ENCODE measurements at regions not wholly inside any gene's neighbourhood (a gene's known extent, or its start where the extent isn't known, plus 50 kb on each side); places are given as distances from the start of the nearest gene placed in this dataset.
"Not testable (repeated sequence)": the region's sequence is repeated elsewhere in the genome, so short reads cannot be mapped to it uniquely, and the experiment has no call there.

DNA sequence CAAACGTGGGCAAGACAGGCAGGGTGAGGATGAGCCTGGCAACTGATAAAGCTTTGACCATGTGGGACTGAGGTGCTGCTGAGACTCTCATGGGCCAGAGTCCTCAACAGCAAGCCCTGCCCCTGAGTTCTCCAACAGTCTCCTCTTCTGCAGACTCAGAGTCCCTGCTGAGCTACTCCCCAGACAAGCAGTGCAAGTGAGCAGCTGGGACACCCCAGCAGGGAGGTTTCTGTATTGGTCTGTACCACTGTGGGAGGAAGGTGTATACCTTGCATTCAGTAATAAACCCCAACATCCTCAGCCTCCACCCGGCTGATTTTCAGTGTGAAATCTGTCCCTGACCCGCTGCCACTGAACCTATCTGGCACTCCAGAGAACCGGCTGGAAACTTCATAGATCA, 542.5 kb downstream of the RPIA start:
- not testable (repeated sequence) for DNase-seq

- not testable (repeated sequence) for DNase-seq
Observed at GRCh38 chr2:89234818-89235466, 543.5 kb downstream of the RPIA start.

DNA sequence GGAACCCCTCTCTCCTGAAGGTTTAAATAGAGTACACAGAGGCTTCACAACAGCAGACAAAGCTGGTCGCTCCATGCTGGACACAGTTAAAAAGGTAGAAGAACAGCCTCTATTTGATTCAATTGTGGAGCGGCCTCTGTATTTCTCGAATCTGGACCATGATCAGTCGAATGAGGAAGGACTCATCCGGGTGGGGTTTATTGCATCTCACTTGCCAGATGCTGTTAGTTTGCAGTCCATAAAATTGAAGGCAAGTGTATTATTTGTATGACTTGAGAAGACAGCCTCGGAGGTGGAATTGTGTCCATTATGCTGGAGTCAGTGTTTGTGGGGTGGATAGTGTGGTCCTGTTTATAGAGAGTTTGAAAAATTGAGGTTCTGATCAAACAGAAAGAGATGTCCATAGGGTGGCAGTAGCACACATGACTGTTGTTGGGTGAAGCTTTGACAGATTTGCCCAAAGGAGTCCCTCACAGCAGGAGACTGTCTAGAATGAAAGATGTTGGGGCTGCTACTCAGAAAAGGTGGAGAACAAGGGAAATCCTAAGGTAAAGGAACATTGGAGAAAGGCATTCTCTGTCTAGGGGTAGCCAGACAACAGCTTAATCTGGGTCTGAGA, 545.5 kb downstream of the RPIA start:
- DNase-seq: not testable (repeated sequence)

GRCh38 chr2:89237783-89238182, 546.3 kb downstream of the RPIA start:
- DNase-seq: not testable (repeated sequence)

GRCh38 chr2:89243114-89243700, 551.7 kb downstream of the RPIA start:
- DNase-seq: not testable (repeated sequence)

GRCh38 chr2:89244407-89244806, 552.9 kb downstream of the RPIA start:
- DNase-seq: not testable (repeated sequence)

DNA sequence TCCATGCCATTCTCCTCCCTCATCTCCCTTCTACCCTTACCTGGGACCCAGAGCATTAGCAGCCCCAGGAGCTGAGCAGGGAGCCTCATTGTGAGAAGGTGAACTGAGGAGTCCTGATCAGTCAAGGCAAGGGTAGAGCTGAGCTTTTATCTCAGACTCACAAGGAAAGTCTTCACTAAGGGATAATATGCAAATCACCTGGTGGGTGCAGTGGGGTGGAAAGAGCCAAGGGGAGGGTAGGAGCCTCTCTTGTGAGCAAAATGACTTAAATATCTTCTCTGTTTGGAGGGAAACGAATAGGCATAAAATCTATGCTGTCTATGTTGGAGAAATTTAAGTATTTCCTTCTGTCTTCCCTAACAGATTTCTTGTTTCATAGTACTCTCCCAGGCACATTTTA, 554.0 kb downstream of the RPIA start:
- not testable (repeated sequence) for DNase-seq

GRCh38 chr2:89246027-89246426, 554.6 kb downstream of the RPIA start:
- DNase-seq: not testable (repeated sequence)

GRCh38 chr2:89246620-89247019, 555.1 kb downstream of the RPIA start:
- not testable (repeated sequence) for DNase-seq

GRCh38 chr2:89255013-89255412, 563.5 kb downstream of the RPIA start:
- DNase-seq: not testable (repeated sequence)

- not testable (repeated sequence) for DNase-seq
Observed at GRCh38 chr2:89273443-89273842, 582.0 kb downstream of the RPIA start.

- not testable (repeated sequence) for DNase-seq
Observed at GRCh38 chr2:89280536-89280935, 589.1 kb downstream of the RPIA start.

GRCh38 chr2:89286448-89287080, 595.1 kb downstream of the RPIA start:
- DNase-seq: not testable (repeated sequence)

DNA sequence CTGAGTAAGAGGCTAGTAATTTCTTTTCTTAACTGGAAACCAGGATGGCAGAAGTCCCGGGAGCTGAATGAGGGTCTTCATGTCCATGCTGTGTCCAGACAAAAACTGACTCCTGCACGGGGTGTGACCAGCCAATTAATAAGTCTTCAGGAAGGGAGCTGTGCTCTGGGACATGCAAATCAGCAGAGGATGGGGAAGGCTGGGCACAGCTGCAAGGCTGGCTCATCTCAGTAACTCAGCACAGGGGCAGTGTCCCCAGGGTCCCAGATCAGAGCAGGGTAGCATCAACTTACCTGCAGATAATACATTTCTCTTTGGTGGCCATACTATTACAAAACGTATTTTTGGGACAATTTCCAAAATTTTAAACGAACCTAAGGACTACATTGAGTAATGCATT, 595.6 kb downstream of the RPIA start:
- DNase-seq: not testable (repeated sequence)

DNA sequence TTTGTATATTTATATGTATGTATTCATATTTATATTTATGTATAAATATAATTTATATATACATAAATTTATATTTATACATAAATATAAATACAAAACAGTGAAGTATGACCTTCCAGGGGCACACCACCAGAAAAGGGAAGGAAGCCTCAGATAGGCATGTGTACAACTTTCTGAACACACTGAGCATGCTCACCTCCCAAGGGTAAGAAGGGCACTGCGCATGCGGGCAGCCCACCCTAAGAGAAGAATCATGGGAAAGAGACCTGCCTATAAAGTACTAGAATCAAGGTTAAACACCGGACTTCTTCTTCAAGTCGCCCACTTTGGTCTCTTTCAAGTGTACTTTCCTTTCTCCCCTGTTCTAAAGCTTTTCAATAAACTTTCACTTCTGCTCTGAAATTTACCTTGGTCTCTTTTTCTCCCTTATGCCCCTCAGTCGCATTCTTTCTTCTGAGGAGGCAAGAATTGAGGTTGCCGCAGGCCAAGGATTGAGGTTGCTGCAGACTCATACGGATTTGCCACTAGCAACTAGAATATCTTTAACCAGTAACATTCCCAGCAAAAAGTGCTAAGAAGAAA, 600.3 kb downstream of the RPIA start:
- DNase-seq: not testable (repeated sequence)

GRCh38 chr2:89293399-89293798, 601.9 kb downstream of the RPIA start:
- not testable (repeated sequence) for DNase-seq

- DNase-seq: not testable (repeated sequence)
Observed at GRCh38 chr2:89294335-89294734, 602.9 kb downstream of the RPIA start.

DNA sequence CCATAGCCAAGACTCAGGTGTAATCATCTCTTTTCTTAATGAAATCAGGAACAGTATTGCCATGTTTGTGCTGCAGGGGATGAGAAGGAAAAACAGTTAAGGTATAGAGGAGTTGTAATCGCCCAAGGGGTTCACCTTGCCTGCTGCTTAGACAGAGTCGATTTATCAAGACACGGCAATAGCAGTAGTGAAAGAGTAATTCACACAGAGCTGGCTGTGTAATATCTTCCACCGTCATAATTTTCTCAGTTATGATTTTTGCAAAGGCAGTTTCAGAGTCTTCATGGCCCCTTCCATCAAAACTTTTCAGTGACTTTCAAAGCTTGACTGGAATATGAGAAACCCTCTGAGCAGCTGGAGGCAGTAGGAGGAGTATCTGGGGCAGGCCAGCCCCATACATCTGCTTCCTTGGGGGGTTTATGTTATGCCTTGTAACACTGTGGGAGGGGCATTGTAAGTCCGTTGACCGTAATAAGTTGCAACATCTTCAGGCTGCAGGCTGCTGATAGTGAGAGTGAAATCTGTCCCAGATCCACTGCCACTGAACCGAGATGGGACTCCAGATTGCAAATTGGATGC, 605.4 kb downstream of the RPIA start:
- not testable (repeated sequence) for DNase-seq

DNA sequence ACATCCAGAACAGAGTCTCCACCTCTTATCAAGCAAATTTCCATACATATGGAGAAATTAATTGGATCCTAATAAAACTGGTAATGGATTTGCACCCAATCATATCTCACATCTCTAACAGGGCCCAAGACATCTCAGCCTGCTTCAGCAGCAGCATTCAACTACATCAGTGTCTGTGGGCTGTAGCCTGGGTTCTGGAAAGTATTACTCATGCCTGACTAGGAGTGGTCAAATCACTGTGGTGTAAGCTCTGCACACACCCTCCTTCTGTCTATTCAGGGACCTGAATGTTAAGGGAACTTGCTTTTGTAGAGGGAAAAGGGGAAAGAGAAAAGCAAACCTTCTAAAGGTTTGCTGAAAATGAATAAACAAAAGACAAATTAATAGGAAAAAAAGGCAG, 607.7 kb downstream of the RPIA start:
- not testable (repeated sequence) for DNase-seq

DNA sequence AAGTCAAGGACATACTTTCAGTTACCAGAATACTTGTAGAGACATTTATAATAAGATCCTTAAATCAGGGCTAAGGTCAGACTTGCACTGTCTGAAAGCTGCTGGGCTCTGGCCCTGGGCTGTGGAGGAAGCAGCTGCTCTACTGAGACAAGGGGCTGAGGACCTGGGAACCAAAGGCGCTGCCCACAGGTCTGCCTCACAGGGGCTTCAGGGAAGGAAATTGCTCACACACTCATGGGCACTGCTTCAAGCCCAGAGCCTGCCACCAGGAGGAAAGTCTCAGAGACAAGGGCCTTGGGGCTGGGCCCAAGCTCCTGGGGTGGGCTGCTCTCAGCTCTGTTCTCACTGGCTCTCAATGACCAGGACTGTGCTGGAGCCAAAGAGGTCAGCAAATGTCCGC, 614.1 kb downstream of the RPIA start:
- DNase-seq: not testable (repeated sequence)

DNA sequence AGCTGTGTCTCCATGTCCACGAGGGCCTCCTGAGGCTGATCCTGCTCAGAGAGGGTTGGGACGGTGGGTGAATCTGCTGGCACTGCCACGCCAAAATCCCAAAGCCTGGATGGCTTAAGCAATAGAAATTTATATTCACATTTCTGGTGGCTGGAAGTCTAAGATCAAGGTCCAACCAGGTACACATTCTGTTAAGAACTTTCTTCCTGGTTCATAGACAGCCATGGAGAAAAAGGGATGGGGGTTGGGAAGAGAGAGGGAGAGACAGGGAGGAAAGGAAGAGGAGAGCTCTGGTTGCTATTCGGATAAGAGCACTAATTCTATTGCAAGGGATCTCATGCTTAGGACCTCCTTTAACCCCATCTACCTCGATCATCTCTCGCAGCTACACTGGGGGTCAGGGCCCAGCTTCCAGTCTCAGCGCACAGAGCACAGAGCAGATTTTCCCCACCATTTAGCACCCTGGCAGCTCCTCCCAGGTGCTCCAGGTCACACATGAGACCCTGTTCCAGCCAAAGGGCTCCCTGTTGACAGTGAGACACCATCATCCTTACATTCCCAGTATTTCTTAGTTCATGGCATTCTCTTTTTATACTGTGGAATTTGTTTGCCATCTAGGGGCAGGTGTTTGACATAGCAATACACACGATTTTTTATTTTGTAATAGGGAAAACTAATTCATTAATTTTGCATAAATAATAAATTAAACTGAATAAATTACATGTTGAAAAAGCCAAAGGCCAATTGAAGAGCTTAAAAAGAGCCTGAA, 615.6 kb downstream of the RPIA start:
- not testable (repeated sequence) for DNase-seq

DNA sequence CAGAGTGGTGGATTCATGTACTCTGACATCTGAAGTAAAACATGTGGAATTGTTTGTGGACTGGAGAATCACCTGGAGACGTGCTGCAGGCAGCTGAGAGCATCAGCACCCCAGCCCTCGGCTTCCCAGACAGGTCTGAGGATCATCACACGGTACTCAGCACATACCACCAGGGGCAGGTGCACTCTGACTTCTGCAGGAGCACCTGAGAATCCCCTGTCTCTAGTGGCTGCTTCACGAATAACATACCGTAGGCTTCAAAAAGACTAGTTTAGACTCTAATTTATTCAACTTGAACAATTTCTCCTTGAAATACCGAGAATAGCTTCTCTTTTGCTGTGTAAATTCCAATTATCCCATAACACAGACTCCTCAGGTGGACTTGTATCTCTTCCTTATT, 627.5 kb downstream of the RPIA start:
- DNase-seq: not testable (repeated sequence)
